ENCODE measurements at regions not wholly inside any gene's neighbourhood (a gene's known extent, or its start where the extent isn't known, plus 50 kb on each side); places are given as distances from the start of the nearest gene placed in this dataset.

- TF ChIP-seq CTCF (IDR thresholded peaks at IDR 0.05; ENCODE audit: low read depth, low read length) (no peak), EZH2phosphoT487 (IDR thresholded peaks at IDR 0.05; ENCODE audit: low read depth) (no peak)
These were observed 281.3 kb upstream of the ARRDC4 start for GRCh38 chr15:97679106-97679688.

Data from OCI-LY3 (cell line).